Mucosa of descending colon (tissue), 3 donors: ENCODE measurements at regions not wholly inside any gene's neighbourhood (a gene's known extent, or its start where the extent isn't known, plus 50 kb on each side); places are given as distances from the start of the nearest gene placed in this dataset.
"Not testable (repeated sequence)": the region's sequence is repeated elsewhere in the genome, so short reads cannot be mapped to it uniquely, and the experiment has no call there.

ENCODE experiments used
- ATAC-seq: fragments of 200-7000 bp; cut with Tn5 transposase; one replicate; pipeline ENCODE4 v1.9.1; 2020; ENCODE audit warnings: mild to moderate bottlenecking, moderate library complexity
- DNase-seq, 3 donors: peaks; one replicate each; pipeline ENCODE4 v3.0.0-alpha.2; 2020
- H3K36me3 ChIP-seq: fragments of 200-600 bp; one replicate; pipeline ENCODE4 v1.8.0; 2021; ENCODE audit warnings: low read depth, mild to moderate bottlenecking
- H3K4me1 ChIP-seq: fragments of 200-600 bp; one replicate; pipeline ENCODE4 v1.8.0; 2021; ENCODE audit warnings: low read depth, mild to moderate bottlenecking
- H3K4me3 ChIP-seq: fragments of 200-600 bp; one replicate; pipeline ENCODE4 v1.8.0; 2021; ENCODE audit warnings: mild to moderate bottlenecking
- H3K9me3 ChIP-seq: fragments of 200-600 bp; one replicate; pipeline ENCODE4 v1.8.0; 2021; ENCODE audit warnings: mild to moderate bottlenecking
- intact Hi-C, 2 donors: fragments of 100-400 bp; cut with DNase I in 1 of 2; cut with micrococcal nuclease in 1 of 2; formaldehyde crosslinking; loops; one replicate each; pipeline versions ENCODE4 v1.11.0 to v1.11.1; 2022; cut with DNase I, micrococcal nuclease
- TF ChIP-seq, protein P1 (sequence below): fragments of 200-600 bp; IDR thresholded peaks from one replicate; pipeline ENCODE4 v1.8.0; 2022; ENCODE audit warnings: antibody characterized with exemption, mild to moderate bottlenecking
- donor health status: DM: no; HTN: no; CAD: no; lungs with moderate emphysema.
- donor health status: DM: no; HTN: no; CAD: no.
- donor health status: DM: no; HTN: yes; CAD: no.

DNA sequence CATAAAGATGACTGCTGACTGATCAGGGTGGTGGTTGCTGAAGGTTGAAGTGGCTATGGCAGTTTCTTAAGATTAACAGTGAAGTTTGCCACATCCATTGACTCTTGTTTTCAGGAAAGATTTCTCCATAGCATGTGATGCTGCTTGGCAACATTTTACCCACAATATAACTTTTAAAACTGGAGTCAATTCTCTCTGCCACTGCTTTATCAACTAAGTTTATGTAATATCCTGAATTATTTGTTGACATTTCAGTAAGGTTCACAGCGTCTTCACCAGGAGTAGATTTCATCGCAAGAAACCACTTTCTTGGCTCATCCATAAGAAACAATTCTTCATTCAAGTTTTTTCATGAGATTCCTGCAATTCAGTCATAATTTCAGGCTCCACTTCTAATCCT lies 166.5 kb upstream of the SPRY1 start:
- Histone ChIP-seq H3K4me1 (no peaks in the 10 kb centered on the region), H3K9me3 (no peaks in the 10 kb centered on the region), H3K36me3 (no peaks in the 10 kb centered on the region), H3K4me3 (no peak overlapping the region)
- no peak for ATAC-seq
- intact Hi-C loops, result no loop called here
- no peak for DNase-seq
- TF ChIP-seq, protein P1, sequence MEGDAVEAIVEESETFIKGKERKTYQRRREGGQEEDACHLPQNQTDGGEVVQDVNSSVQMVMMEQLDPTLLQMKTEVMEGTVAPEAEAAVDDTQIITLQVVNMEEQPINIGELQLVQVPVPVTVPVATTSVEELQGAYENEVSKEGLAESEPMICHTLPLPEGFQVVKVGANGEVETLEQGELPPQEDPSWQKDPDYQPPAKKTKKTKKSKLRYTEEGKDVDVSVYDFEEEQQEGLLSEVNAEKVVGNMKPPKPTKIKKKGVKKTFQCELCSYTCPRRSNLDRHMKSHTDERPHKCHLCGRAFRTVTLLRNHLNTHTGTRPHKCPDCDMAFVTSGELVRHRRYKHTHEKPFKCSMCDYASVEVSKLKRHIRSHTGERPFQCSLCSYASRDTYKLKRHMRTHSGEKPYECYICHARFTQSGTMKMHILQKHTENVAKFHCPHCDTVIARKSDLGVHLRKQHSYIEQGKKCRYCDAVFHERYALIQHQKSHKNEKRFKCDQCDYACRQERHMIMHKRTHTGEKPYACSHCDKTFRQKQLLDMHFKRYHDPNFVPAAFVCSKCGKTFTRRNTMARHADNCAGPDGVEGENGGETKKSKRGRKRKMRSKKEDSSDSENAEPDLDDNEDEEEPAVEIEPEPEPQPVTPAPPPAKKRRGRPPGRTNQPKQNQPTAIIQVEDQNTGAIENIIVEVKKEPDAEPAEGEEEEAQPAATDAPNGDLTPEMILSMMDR, result no peak

DNA sequence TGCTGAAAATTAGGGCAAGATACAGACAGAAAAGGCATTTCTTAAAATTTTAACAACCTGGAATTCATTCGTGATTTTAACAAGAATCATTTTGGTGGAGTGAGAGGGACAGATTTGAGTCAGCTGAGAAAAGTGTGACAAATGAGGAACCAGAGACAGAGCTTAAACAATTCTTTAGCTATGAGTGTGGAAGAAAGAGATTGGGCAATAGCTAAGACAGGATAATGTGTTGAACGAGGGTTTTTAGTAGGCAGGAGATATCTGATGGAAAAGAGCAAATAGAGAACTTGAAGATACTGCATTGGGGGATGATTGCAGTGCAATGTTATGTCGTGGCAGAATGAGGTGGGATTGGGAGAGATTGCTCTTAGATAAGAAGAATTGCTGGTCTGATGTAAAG lies 164.2 kb upstream of the SPRY1 start:
- TF ChIP-seq, protein P1, result no peak
- ATAC-seq, result no peak
- Histone ChIP-seq H3K36me3 (no peaks in the 10 kb centered on the region), H3K9me3 (no peaks in the 10 kb centered on the region), H3K4me1 (no peaks in the 10 kb centered on the region), H3K4me3 (no peak overlapping the region)
- intact Hi-C loops, result no loop called here
- DNase-seq, result no peak

DNA sequence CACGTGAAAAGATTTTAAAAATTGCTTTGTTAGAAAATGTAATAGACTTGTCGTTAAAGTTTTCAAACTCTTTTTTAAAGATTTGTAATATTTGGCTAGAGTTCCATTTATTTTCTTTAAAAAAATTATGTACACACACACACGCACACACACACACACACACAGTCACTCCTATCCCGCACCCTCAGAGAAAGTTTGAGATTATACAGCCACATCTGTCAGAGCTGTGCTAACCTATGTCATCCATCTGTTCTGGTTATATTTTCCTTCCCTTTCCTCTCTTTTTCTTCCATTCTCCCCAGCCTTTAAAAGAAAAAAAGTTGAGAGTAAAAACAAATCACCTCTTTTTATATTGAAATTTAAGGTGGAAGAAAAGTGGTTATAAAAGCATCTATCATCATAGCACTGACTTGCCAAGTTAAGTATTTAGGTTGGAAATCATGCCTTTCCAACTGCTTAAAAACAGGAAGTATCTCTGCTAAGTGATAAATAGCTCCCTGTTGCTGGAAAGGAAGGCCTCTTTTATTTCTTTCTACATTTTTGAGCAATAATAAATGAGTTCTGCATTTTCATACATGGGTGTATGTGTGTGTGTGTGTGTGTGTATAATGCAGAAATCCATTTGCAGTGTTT lies 163.3 kb upstream of the SPRY1 start:
- DNase-seq, result no peak

DNA sequence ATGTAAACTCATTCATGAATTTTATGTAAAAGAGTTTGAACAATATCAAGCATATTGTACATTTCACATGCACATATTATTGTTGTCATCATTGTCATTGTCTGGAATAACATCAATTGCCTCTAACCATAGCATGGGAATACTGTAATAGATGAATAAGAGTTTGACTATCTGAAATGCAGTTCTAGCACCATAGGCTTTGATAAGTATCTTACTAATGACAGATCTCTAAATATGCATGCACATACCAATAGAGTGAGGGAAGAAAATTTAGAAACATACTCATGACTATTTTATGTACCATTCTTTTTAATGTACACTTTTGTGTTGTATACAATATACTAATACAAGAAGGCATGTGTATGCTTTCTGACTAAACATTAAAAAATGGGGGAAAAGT lies 161.6 kb upstream of the SPRY1 start:
- Histone ChIP-seq H3K4me1 (no peaks in the 10 kb centered on the region), H3K36me3 (no peaks in the 10 kb centered on the region), H3K9me3 (no peaks in the 10 kb centered on the region), H3K4me3 (no peak overlapping the region)
- TF ChIP-seq, protein P1, result no peak
- intact Hi-C loops, result no loop called here
- DNase-seq, result no peak
- no peak for ATAC-seq

More for the DNA sequence above, 163.3 kb upstream of the SPRY1 start:
- no peaks in the 10 kb centered on the region for H3K4me1 ChIP-seq
- intact Hi-C loops, result no loop called here
- no peak overlapping the region for H3K4me3 ChIP-seq
- TF ChIP-seq, protein P1, result no peak
- H3K36me3 ChIP-seq, result no peaks in the 10 kb centered on the region
- H3K9me3 ChIP-seq, result no peaks in the 10 kb centered on the region
- ATAC-seq, result no peak

DNA sequence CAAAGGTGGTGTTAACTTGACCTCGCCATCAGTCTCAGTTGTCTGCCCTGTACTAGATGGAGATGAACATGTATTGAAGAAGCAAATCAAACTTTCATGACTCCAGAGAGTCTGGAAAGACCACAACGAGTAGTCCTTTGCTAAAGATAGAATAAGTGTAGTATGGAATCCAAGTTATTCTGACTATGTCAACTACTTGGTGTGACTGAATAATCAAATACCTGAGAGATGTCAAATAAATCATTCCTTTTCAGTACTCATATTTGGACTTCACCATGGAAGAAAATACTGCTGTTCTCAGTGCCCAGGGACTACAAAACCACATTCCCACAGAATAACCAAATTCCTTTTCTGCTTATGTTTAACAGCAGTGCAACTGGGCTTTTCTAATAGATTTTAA lies 161.2 kb upstream of the SPRY1 start:
- H3K4me1 ChIP-seq, result no peaks in the 10 kb centered on the region
- DNase-seq (no peak), ATAC-seq (no peak)
- TF ChIP-seq, protein P1, result no peak
- H3K9me3 ChIP-seq, result no peaks in the 10 kb centered on the region
- H3K36me3 ChIP-seq, result no peaks in the 10 kb centered on the region
- intact Hi-C loops, result no loop called here
- no peak overlapping the region for H3K4me3 ChIP-seq

DNA sequence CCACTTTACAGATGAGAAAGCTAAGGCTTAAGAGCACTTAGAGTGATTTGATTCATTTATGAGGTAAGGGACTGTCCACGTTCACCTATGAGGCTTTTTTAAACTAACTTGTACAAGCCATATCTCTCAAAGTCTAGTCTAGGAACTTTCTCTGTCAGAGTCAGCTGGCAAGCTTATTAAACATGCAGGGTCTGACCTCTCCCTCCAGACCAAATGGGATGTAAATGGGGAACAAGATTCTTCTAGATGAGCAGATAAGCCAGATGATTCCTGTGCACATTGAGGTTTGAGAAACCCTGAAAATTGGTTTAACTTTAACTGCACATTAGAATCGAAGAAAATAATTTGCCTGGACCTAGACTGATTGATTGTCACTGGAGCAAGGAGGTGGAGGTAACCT lies 160.0 kb upstream of the SPRY1 start:
- TF ChIP-seq, protein P1, result no peak
- no peaks in the 10 kb centered on the region for H3K4me1 ChIP-seq
- ATAC-seq, result no peak

DNA sequence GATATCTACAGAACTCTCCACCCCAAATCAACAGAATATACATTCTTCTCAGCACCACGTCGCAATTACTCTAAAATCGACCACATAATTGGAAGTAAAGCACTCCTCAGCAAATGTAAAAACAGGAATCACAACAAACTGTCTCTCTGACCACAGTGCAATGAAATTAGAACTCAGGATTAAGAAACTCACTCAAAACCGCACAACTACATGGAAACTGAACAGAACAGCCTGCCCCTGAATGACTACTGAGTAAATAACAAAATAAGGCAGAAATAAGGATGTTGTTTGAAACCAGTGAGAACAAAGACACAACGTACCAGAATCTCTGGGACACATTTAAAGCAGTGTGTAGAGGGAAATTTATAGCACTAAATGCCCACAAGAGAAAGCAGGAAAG lies 156.3 kb upstream of the SPRY1 start:
- ATAC-seq, H3K4me3 ChIP-seq, DNase-seq, intact Hi-C loops, H3K9me3 ChIP-seq, H3K4me1 ChIP-seq, H3K36me3 ChIP-seq: not testable (repeated sequence)

More for the DNA sequence above, 160.0 kb upstream of the SPRY1 start:
- Histone ChIP-seq H3K4me3 (no peak overlapping the region), H3K36me3 (no peaks in the 10 kb centered on the region), H3K9me3 (no peaks in the 10 kb centered on the region)
- no peak for DNase-seq
- intact Hi-C loops, result no loop called here

DNA sequence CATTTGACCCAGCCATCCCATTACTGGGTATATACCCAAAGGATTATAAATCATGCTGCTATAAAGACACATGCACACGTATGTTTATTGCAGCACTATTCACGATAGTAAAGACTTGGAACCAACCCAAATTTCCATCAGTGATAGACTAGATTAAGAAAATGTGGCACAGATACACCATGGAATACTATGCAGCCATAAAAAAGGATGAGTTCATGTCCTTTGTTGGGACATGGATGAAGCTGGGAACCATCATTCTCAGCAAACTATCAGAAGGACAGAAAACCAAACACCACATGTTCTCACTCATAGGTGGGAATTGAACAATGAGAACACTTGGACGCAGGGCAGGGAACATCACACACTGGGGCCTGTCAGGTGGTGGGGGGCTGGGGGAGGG lies 153.4 kb upstream of the SPRY1 start:
- ATAC-seq, intact Hi-C loops, DNase-seq, H3K4me3 ChIP-seq, H3K36me3 ChIP-seq, H3K4me1 ChIP-seq, H3K9me3 ChIP-seq: not testable (repeated sequence)
